Panc1 (cell line): ENCODE measurements at regions not wholly inside any gene's neighbourhood (a gene's known extent, or its start where the extent isn't known, plus 50 kb on each side); places are given as distances from the start of the nearest gene placed in this dataset.

ENCODE experiments used
- ATAC-seq: fragments of 200-7000 bp; cut with Tn5 transposase; 2 replicates; pipeline ENCODE4 v1.9.1; 2020; ENCODE audit warnings: mild to moderate bottlenecking, moderate library complexity
- BruUV-seq: library from RNA; stranded (reverse); fragments of 400-500 nt; replicated peaks from 2 replicates; lab custom pipeline; 2021; lab: Mats Ljungman, UMichigan
- CTCF ChIA-PET: fragments of 300-600 bp; sonication (Branson Sonifier 250); formaldehyde crosslinking; loops from one replicate; lab custom pipeline; 2022; ENCODE audit warnings: antibody characterized with exemption; lab: Charles Lee
- POLR2A ChIA-PET: fragments of 300-600 bp; sonication (Branson Sonifier 250); formaldehyde crosslinking; loops from one replicate; lab custom pipeline; 2022; ENCODE audit warnings: antibody characterized with exemption; lab: Charles Lee
- DNase-seq: peaks from one replicate; pipeline ENCODE4 v3.0.0-alpha.2; 2010; ENCODE audit warnings: low read depth, low spot score
- H3K27ac ChIP-seq: 2 replicates; pipeline ENCODE4 v1.5.1; 2011; ENCODE audit warnings: mild to moderate bottlenecking, low read length, inconsistent platforms
- H3K27me3 ChIP-seq: fragments of 200-500 bp; sonication (Bioruptor generic); 2 replicates; pipeline ENCODE4 v1.6.0; 2014; ENCODE audit warnings: low read length, inconsistent platforms; ENCODE audit not compliant: control insufficient read depth, insufficient read depth
- H3K36me3 ChIP-seq: fragments of 200-500 bp; sonication (Bioruptor generic); 2 replicates; pipeline ENCODE4 v1.5.1; 2014; ENCODE audit warnings: inconsistent platforms, mild to moderate bottlenecking, low read length, moderate library complexity; ENCODE audit not compliant: control insufficient read depth, insufficient read depth
- H3K4me1 ChIP-seq: 2 replicates; pipeline ENCODE4 v1.5.1; 2011; ENCODE audit warnings: inconsistent platforms, mild to moderate bottlenecking, low read length, moderate library complexity; ENCODE audit not compliant: control insufficient read depth, insufficient read depth
- H3K4me3 ChIP-seq, 2 experiments: 2 replicates each; pipeline ENCODE4 v1.5.1; 2011 to 2012; ENCODE audit warnings: low read depth in 2 of 2, low read length in 2 of 2, mild to moderate bottlenecking in 2 of 2, inconsistent platforms in 1 of 2, moderate library complexity in 1 of 2
- H3K9me3 ChIP-seq: fragments of 200-500 bp; sonication (Bioruptor generic); 2 replicates; pipeline ENCODE4 v1.5.1; 2014; ENCODE audit warnings: low read depth, mild to moderate bottlenecking, inconsistent platforms, low read length, moderate library complexity; ENCODE audit not compliant: control insufficient read depth, insufficient read depth
- POLR2AphosphoS5 ChIP-seq: IDR thresholded peaks from 2 replicates; pipeline ENCODE4 v1.6.1; 2012; ENCODE audit warnings: mild to moderate bottlenecking, low read depth, low read length, moderate library complexity
- REST ChIP-seq, 2 experiments: IDR thresholded peaks; 2 replicates each; pipeline ENCODE4 v1.6.1; 2011 to 2012; ENCODE audit warnings: low read depth in 2 of 2, control low read depth in 1 of 2, low read length in 1 of 2, mild to moderate bottlenecking in 1 of 2, moderate library complexity in 1 of 2; ENCODE audit not compliant: insufficient read depth in 1 of 2
- SIN3A ChIP-seq: IDR thresholded peaks from 2 replicates; pipeline ENCODE4 v1.6.1; 2012; ENCODE audit warnings: low read depth, mild to moderate bottlenecking, low read length, moderate library complexity, borderline replicate concordance; ENCODE audit not compliant: insufficient read depth
- TCF7L2 ChIP-seq: IDR thresholded peaks from 2 replicates; pipeline ENCODE4 v1.6.1; 2011; ENCODE audit warnings: mild to moderate bottlenecking, low read depth, low read length, inconsistent platforms
- in situ Hi-C: cut with HindIII; loops from 2 replicates; pipeline ENCODE4 v1.10.0; 2016; ENCODE audit warnings: low sequenced_read_pairs, low pct_unique_long_range_greater_than_20kb
- intact Hi-C: fragments of 100-400 bp; cut with micrococcal nuclease; formaldehyde crosslinking; loops from one replicate; pipeline ENCODE4 v1.10.0; 2022; ENCODE audit not compliant: unreplicated experiment
- TF ChIP-seq, protein P1 (sequence below): fragments of 450-650 bp; IDR thresholded peaks from 2 replicates; pipeline ENCODE4 v1.5.1; 2017; ENCODE audit warnings: mild to moderate bottlenecking

DNA sequence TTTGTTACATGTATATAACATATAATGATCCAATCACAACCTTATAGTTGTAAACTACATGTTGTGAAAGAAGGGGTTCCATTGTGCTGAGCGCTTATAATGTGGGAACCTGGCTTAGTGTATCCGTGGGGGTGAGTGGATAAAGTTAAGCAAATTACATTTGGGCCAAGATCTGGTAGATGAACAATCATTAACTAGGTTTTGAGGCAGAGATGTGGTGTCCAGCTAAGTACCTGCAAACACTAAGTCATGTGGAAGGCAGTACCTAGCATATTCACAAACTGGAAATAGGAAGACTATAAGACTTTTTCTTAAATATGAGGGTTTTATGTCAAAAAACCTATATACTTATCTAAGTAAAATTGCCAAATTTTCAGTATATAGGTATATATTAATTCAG lies 167.2 kb upstream of the PDE4B start:
- no peaks in the 10 kb centered on the region; the same call in 1 of the 2 replicates for H3K36me3 ChIP-seq
- POLR2A ChIA-PET, result no interaction called here
- in situ Hi-C loops, result no loop called here
- H3K4me1 ChIP-seq, result no peaks in the 10 kb centered on the region
- H3K4me3 ChIP-seq, result no peak overlapping the region
- CTCF ChIA-PET, result no interaction called here
- intact Hi-C loops, result no loop called here
- ATAC-seq (no peak), DNase-seq (no peak)
- no peak for TF ChIP-seq POLR2AphosphoS5
- no peak for TF ChIP-seq SIN3A
- TF ChIP-seq, protein P1, sequence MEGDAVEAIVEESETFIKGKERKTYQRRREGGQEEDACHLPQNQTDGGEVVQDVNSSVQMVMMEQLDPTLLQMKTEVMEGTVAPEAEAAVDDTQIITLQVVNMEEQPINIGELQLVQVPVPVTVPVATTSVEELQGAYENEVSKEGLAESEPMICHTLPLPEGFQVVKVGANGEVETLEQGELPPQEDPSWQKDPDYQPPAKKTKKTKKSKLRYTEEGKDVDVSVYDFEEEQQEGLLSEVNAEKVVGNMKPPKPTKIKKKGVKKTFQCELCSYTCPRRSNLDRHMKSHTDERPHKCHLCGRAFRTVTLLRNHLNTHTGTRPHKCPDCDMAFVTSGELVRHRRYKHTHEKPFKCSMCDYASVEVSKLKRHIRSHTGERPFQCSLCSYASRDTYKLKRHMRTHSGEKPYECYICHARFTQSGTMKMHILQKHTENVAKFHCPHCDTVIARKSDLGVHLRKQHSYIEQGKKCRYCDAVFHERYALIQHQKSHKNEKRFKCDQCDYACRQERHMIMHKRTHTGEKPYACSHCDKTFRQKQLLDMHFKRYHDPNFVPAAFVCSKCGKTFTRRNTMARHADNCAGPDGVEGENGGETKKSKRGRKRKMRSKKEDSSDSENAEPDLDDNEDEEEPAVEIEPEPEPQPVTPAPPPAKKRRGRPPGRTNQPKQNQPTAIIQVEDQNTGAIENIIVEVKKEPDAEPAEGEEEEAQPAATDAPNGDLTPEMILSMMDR, result no peak
- TF ChIP-seq TCF7L2, result no peak
- no peak for TF ChIP-seq REST (IDR thresholded peaks at IDR 0.05; ENCODE audit: insufficient read depth in 1 of 2, low read depth in 2 of 2, low read length in 1 of 2)
- H3K27ac ChIP-seq, result no peak overlapping the region
- BruUV-seq, result no TSS peak
- no peaks in the 10 kb centered on the region for H3K27me3 ChIP-seq
- no peaks in the 10 kb centered on the region for H3K9me3 ChIP-seq

- Histone ChIP-seq H3K27ac (no peak overlapping the region), H3K27me3 (no peaks in the 10 kb centered on the region), H3K9me3 (no peaks in the 10 kb centered on the region), H3K4me3 (no peak overlapping the region), H3K36me3 (no peaks in the 10 kb centered on the region; the same call in 1 of the 2 replicates), H3K4me1 (no peaks in the 10 kb centered on the region)
- in situ Hi-C loops, result no loop called here
- TF ChIP-seq SIN3A (no peak), REST (IDR thresholded peaks at IDR 0.05; ENCODE audit: insufficient read depth in 1 of 2, low read depth in 2 of 2, low read length in 1 of 2) (no peak), TCF7L2 (no peak), POLR2AphosphoS5 (no peak)
- TF ChIP-seq, protein P1, result no peak
- intact Hi-C loops, result no loop called here
- no TSS peak for BruUV-seq
- DNase-seq (no peak), ATAC-seq (no peak)
- ChIA-PET CTCF (no interaction called here), POLR2A (no interaction called here)
Measured at GRCh38 chr1:65626003-65626402, 166.7 kb upstream of the PDE4B start.
